Thoracic aorta (tissue), 2 donors: ENCODE measurements at regions not wholly inside any gene's neighbourhood (a gene's known extent, or its start where the extent isn't known, plus 50 kb on each side); places are given as distances from the start of the nearest gene placed in this dataset.

Experiments used
- ATAC-seq: fragments of 150-250 bp; one replicate; pipeline ENCODE4 v1.8.0; 2017; ENCODE audit warnings: low read depth; ENCODE audit not compliant: insufficient number of reproducible peaks, low FRiP score
- DNase-seq: peaks from one replicate; pipeline ENCODE4 v3.0.0-alpha.2; 2020; ENCODE audit warnings: low spot score
- H3K27ac ChIP-seq, 2 donors: fragments of 200-600 bp; sonication (generic); 1 replicate in 1 of 2; 2 replicates in 1 of 2; pipeline ENCODE4 v1.5.1; 2016; ENCODE audit warnings: mild to moderate bottlenecking in 2 of 2, moderate library complexity in 2 of 2
- H3K27me3 ChIP-seq: fragments of 200-600 bp; sonication (generic); replicated peaks from 2 replicates; pipeline ENCODE4 v1.6.0; 2016; ENCODE audit warnings: mild to moderate bottlenecking; ENCODE audit not compliant: insufficient read depth
- H3K36me3 ChIP-seq: fragments of 200-600 bp; sonication (generic); one replicate; pipeline ENCODE4 v1.5.1; 2016
- H3K4me1 ChIP-seq, 2 donors: fragments of 200-600 bp; sonication (generic); 1 replicate in 1 of 2; 2 replicates in 1 of 2; pipeline versions ENCODE4 v1.5.1 to v1.6.0; 2016; ENCODE audit warnings: low read depth in 2 of 2, mild to moderate bottlenecking in 1 of 2; ENCODE audit not compliant: control insufficient read depth in 1 of 2
- H3K4me3 ChIP-seq: fragments of 200-600 bp; sonication (generic); 2 replicates; pipeline ENCODE4 v1.5.1; 2016; ENCODE audit warnings: mild to moderate bottlenecking
- H3K9me3 ChIP-seq: fragments of 200-600 bp; sonication (generic); 2 replicates; pipeline ENCODE4 v1.5.1; 2016
- CTCF ChIP-seq: fragments of 200-600 bp; sonication (generic); IDR thresholded peaks from one replicate; pipeline ENCODE4 v1.5.1; 2019; ENCODE audit warnings: antibody characterized with exemption

- TF ChIP-seq CTCF = no peak
- no peaks in the 10 kb centered on the region for H3K4me1 ChIP-seq
- no peaks in the 10 kb centered on the region for H3K36me3 ChIP-seq
- H3K9me3 ChIP-seq = no peaks in the 10 kb centered on the region
- DNase-seq (no peak), ATAC-seq (no peak)
- H3K27ac ChIP-seq = no peak overlapping the region
- no peaks in the 10 kb centered on the region for H3K27me3 ChIP-seq
- H3K4me3 ChIP-seq = no peak overlapping the region
Observed at GRCh38 chr3:26562021-26562768, 60.4 kb upstream of the LRRC3B start.
